OCI-LY7 (cell line): ENCODE measurements at regions not wholly inside any gene's neighbourhood (a gene's known extent, or its start where the extent isn't known, plus 50 kb on each side); places are given as distances from the start of the nearest gene placed in this dataset.

Experiments
- BruUV-seq: library from RNA; stranded (reverse); fragments of 400-500 nt; replicated peaks from 2 replicates; lab custom pipeline; 2021; lab: Mats Ljungman, UMichigan
- CTCF ChIA-PET: fragments of 300-600 bp; sonication (Branson Sonifier 250); formaldehyde crosslinking; loops from one replicate; lab custom pipeline; 2022; ENCODE audit warnings: antibody characterized with exemption; ENCODE audit not compliant: unreplicated experiment; lab: Charles Lee
- POLR2A ChIA-PET: fragments of 300-600 bp; sonication (Branson Sonifier 250); formaldehyde crosslinking; loops from one replicate; lab custom pipeline; 2022; ENCODE audit warnings: antibody characterized with exemption; lab: Charles Lee
- DNase-seq: peaks from one replicate; pipeline ENCODE4 v3.0.0-alpha.2; 2015; ENCODE audit warnings: low spot score
- H2AFZ ChIP-seq: fragments of 200-600 bp; sonication (generic), shearing (Covaris generic); 2 replicates; pipeline ENCODE4 v1.6.1; 2014; ENCODE audit warnings: mild to moderate bottlenecking, antibody characterized with exemption, low read length, moderate library complexity
- H3K27ac ChIP-seq: fragments of 200-600 bp; sonication (generic); 2 replicates; pipeline ENCODE4 v1.5.1; 2014; ENCODE audit warnings: mixed run types, low read depth, mild to moderate bottlenecking, moderate library complexity, low read length, inconsistent platforms; ENCODE audit not compliant: poor library complexity, severe bottlenecking
- H3K36me3 ChIP-seq: fragments of 200-600 bp; sonication (generic); 2 replicates; pipeline ENCODE4 v1.6.1; 2014; ENCODE audit warnings: mild to moderate bottlenecking, antibody characterized with exemption, low read length, moderate library complexity, mixed read lengths; ENCODE audit not compliant: insufficient read depth
- H3K4me1 ChIP-seq: fragments of 200-600 bp; sonication (generic); 2 replicates; pipeline ENCODE4 v1.5.1; 2014; ENCODE audit warnings: mild to moderate bottlenecking, low read length; ENCODE audit not compliant: insufficient read depth, poor library complexity, severe bottlenecking
- H3K4me2 ChIP-seq: fragments of 200-600 bp; sonication (generic); 2 replicates; pipeline ENCODE4 v1.6.1; 2014; ENCODE audit warnings: mild to moderate bottlenecking, low read length
- H3K4me3 ChIP-seq: fragments of 200-600 bp; sonication (generic); 2 replicates; pipeline ENCODE4 v1.5.1; 2014; ENCODE audit warnings: mild to moderate bottlenecking, low read depth, low read length; ENCODE audit not compliant: poor library complexity, severe bottlenecking
- H3K79me2 ChIP-seq: fragments of 200-600 bp; sonication (generic); 2 replicates; pipeline ENCODE4 v1.6.1; 2016; ENCODE audit warnings: low read depth, mild to moderate bottlenecking, low read length, moderate library complexity, mixed read lengths; ENCODE audit not compliant: insufficient read depth
- H3K9me2 ChIP-seq: fragments of 200-600 bp; sonication (generic); 2 replicates; pipeline ENCODE4 v1.6.1; 2016; ENCODE audit warnings: mild to moderate bottlenecking, low read length, mixed read lengths; ENCODE audit not compliant: insufficient read depth
- H3K9me3 ChIP-seq: fragments of 200-600 bp; sonication (generic); 2 replicates; pipeline ENCODE4 v1.6.1; 2014; ENCODE audit warnings: mild to moderate bottlenecking, mixed run types, low read length, mixed read lengths
- H4K20me1 ChIP-seq: fragments of 200-600 bp; sonication (generic); 2 replicates; pipeline ENCODE4 v1.6.1; 2014; ENCODE audit warnings: mild to moderate bottlenecking, antibody characterized with exemption, low read length, moderate library complexity, mixed read lengths; ENCODE audit not compliant: insufficient read depth
- EZH2phosphoT487 ChIP-seq: fragments of 200-600 bp; sonication (generic); IDR thresholded peaks from 2 replicates; pipeline ENCODE4 v1.6.1; 2018; ENCODE audit warnings: low read depth, borderline replicate concordance, mild to moderate bottlenecking, mixed run types, antibody characterized with exemption, low read length, moderate library complexity, mixed read lengths
- intact Hi-C: fragments of 100-400 bp; cut with micrococcal nuclease; formaldehyde crosslinking; loops from one replicate; pipeline ENCODE4 v1.10.0; 2022; ENCODE audit not compliant: unreplicated experiment
- TF ChIP-seq, protein P1 (sequence below): fragments of 200-600 bp; sonication (generic); conservative IDR thresholded peaks from 2 replicates; pipeline ENCODE4 v1.5.1; 2014; ENCODE audit warnings: mild to moderate bottlenecking, antibody characterized with exemption, low read length, moderate library complexity, mixed read lengths

DNA sequence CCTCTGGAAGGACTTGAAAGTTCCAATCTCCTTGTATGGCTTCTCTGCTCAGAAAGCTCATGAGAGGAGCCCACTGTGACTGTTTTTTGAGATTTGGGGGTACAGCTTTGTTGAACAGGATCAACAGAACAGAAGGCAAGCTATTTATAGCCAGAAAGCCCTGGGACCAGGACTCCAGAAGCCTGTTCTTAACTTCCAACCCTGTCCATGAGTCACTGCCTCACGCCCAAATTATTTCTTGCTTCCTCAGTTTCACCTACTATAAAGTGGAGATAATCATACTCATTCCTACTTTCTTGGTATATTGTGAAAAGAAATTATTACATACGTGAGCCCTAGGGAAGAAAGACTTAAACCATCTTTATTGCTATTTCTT lies 100.9 kb upstream of the MARCKS start:
- H3K27ac ChIP-seq: no peak overlapping the region
- no peaks in the 10 kb centered on the region for H3K9me3 ChIP-seq
- H3K79me2 ChIP-seq: no peaks in the 10 kb centered on the region
- POLR2A ChIA-PET: interaction anchor here (0.7 to 1.1 kb wide), 5 partner anchors 11 to 210 kb away, joined by 3 read pairs; no protein-coding TSS in a partner anchor
- no peak overlapping the region for H3K4me3 ChIP-seq
- no peaks in the 10 kb centered on the region for H3K9me2 ChIP-seq
- CTCF ChIA-PET: no interaction called here
- no TSS peak for BruUV-seq
- H2AFZ ChIP-seq: no peak overlapping the region
- H3K4me1 ChIP-seq: peaks cover 8% of the 10 kb centered on the region
- H3K36me3 ChIP-seq: no peaks in the 10 kb centered on the region
- TF ChIP-seq, protein P1, sequence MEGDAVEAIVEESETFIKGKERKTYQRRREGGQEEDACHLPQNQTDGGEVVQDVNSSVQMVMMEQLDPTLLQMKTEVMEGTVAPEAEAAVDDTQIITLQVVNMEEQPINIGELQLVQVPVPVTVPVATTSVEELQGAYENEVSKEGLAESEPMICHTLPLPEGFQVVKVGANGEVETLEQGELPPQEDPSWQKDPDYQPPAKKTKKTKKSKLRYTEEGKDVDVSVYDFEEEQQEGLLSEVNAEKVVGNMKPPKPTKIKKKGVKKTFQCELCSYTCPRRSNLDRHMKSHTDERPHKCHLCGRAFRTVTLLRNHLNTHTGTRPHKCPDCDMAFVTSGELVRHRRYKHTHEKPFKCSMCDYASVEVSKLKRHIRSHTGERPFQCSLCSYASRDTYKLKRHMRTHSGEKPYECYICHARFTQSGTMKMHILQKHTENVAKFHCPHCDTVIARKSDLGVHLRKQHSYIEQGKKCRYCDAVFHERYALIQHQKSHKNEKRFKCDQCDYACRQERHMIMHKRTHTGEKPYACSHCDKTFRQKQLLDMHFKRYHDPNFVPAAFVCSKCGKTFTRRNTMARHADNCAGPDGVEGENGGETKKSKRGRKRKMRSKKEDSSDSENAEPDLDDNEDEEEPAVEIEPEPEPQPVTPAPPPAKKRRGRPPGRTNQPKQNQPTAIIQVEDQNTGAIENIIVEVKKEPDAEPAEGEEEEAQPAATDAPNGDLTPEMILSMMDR: no peak
- no peak for TF ChIP-seq EZH2phosphoT487
- H4K20me1 ChIP-seq: no peaks in the 10 kb centered on the region
- no peak overlapping the region for H3K4me2 ChIP-seq
- DNase-seq: no peak
- intact Hi-C loops: no loop called here

DNA sequence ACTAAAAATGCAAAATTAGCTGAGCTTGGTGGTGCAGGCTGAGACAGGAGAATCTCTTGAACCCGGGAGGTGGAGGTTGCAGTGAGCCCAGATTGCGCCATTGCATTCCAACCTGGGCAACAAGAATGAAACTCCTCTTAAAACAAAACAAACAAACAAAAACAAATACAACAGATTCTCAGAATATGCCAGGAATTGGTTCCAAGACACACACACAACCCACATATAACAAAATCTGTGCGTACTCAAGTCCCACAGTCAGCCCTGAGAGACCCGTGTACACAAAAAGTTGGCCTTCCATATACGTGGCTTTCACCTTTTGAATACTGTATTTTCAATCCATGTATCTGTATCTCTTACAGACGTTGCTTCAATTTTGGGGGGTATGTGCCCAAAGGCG lies 98.9 kb upstream of the MARCKS start:
- no TSS peak for BruUV-seq
- Histone ChIP-seq H3K36me3 (no peaks in the 10 kb centered on the region), H3K4me2 (no peak overlapping the region), H3K79me2 (no peaks in the 10 kb centered on the region), H3K27ac (no peak overlapping the region), H2AFZ (no peak overlapping the region), H3K9me2 (no peaks in the 10 kb centered on the region), H3K9me3 (no peaks in the 10 kb centered on the region), H3K4me3 (no peak overlapping the region), H4K20me1 (no peaks in the 10 kb centered on the region), H3K4me1 (peaks cover 8% of the 10 kb centered on the region)
- TF ChIP-seq EZH2phosphoT487: no peak
- TF ChIP-seq, protein P1: no peak
- CTCF ChIA-PET: no interaction called here
- intact Hi-C loops: no loop called here
- no peak for DNase-seq
- POLR2A ChIA-PET: no interaction called here

DNA sequence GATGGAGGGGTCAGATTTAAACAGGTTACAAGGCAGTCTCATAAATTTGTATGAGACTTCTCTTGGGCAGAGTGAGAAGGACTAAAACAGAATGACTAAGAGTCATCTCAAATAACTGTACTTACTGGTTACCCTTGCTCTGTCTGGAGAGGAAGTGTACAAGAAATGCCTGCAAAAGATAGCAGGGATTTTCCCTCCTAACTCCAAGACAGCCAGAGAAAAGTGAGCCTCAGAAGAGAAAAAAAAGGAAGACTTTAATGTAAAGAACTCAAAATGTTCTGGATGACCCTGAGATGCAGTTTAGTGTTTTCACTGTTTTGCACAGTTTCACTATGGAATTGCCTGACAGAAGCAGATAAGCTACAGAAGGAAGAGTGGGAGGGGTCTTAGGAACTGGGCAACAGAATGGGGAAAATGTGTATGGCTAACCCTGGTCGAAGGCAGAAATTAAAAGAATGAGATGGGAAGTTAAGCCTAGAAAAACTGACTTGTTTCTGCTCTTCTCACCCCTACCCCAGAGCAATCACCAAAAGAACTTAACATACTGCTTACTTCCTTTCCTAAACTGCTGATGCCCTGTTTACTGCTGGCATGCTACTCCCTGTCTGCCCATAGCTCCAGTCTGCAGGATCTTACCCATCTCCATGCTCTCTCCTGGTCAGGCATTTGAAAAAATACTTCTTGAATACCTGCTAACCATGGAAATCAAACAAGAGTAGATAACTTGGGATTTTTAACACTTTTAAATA lies 98.1 kb upstream of the MARCKS start:
- TF ChIP-seq, protein P1: no peak
- TF ChIP-seq EZH2phosphoT487: no peak
- Histone ChIP-seq H3K27ac (no peak overlapping the region), H2AFZ (no peak overlapping the region), H3K4me1 (peaks cover 8% of the 10 kb centered on the region), H3K4me2 (no peak overlapping the region), H3K9me2 (no peaks in the 10 kb centered on the region), H3K36me3 (no peaks in the 10 kb centered on the region), H3K4me3 (no peak overlapping the region), H3K79me2 (no peaks in the 10 kb centered on the region), H3K9me3 (no peaks in the 10 kb centered on the region), H4K20me1 (no peaks in the 10 kb centered on the region)
- BruUV-seq: no TSS peak
- DNase-seq: no peak
- POLR2A ChIA-PET: no interaction called here
- intact Hi-C loops: no loop called here
- CTCF ChIA-PET: no interaction called here
